Aorta (tissue), 5 donors: ENCODE measurements at regions not wholly inside any gene's neighbourhood (a gene's known extent, or its start where the extent isn't known, plus 50 kb on each side); places are given as distances from the start of the nearest gene placed in this dataset.

Source experiments
- ATAC-seq: fragments of 200-7000 bp; cut with Tn5 transposase; one replicate; pipeline ENCODE4 v1.9.1; 2022; ENCODE audit warnings: moderate library complexity; ENCODE audit not compliant: low FRiP score
- DNase-seq, 2 donors: peaks; one replicate each; pipeline ENCODE4 v3.0.0-alpha.2; 2020
- H3K27ac ChIP-seq, 2 donors: one replicate each; pipeline ENCODE4 v1.5.1; 2013; ENCODE audit warnings: low read length in 2 of 2, mild to moderate bottlenecking in 2 of 2, moderate library complexity in 2 of 2, control low read depth in 1 of 2, inconsistent platforms in 1 of 2, low read depth in 1 of 2
- H3K27me3 ChIP-seq, 2 donors: one replicate each; pipeline ENCODE4 v1.6.1; 2013; ENCODE audit warnings: control low read depth in 1 of 2, low read length in 1 of 2, mild to moderate bottlenecking in 1 of 2, moderate library complexity in 1 of 2; ENCODE audit not compliant: insufficient read depth in 2 of 2, control insufficient read depth in 1 of 2
- H3K36me3 ChIP-seq, 2 donors: one replicate each; pipeline ENCODE4 v1.6.1; 2013; ENCODE audit warnings: control low read depth in 1 of 2, low read length in 1 of 2, mild to moderate bottlenecking in 1 of 2; ENCODE audit not compliant: insufficient read depth in 2 of 2, control insufficient read depth in 1 of 2
- H3K4me1 ChIP-seq, 2 donors: one replicate each; pipeline ENCODE4 v1.6.1; 2013; ENCODE audit warnings: low read length in 2 of 2, control low read depth in 1 of 2, mild to moderate bottlenecking in 1 of 2, moderate library complexity in 1 of 2; ENCODE audit not compliant: insufficient read depth in 2 of 2, control insufficient read depth in 1 of 2
- H3K4me3 ChIP-seq, 2 donors: one replicate each; pipeline ENCODE4 v1.5.1; 2013; ENCODE audit warnings: low read length in 2 of 2, control low read depth in 1 of 2, mild to moderate bottlenecking in 1 of 2
- H3K9me3 ChIP-seq: one replicate; pipeline ENCODE4 v1.6.1; 2013; ENCODE audit warnings: mild to moderate bottlenecking, low read length; ENCODE audit not compliant: control insufficient read depth
- WGBS, 2 donors: extraction: QIAGEN DNeasy Blood & Tissue Kit; methylation state at CpG; one replicate each; pipeline ENCODE4 v1.1.7; 2013; 5-methylcytosine and 5-hydroxymethylcytosine counted together
- intact Hi-C, 2 donors: fragments of 100-400 bp; cut with DNase I; formaldehyde crosslinking; loops; one replicate each; pipeline versions ENCODE4 v1.14.2 to v1.15.0; 2022
- donor health status: healthy with polysubstance abuse.
- donor health status: Bipolar disorder and iron deficiency.
- donor health status: DM: no; HTN: no; CAD: no.
- donor health status: DM: no; HTN: no; CAD: no.
- donor health status: DM: yes; HTN: yes; CAD: no.

DNA sequence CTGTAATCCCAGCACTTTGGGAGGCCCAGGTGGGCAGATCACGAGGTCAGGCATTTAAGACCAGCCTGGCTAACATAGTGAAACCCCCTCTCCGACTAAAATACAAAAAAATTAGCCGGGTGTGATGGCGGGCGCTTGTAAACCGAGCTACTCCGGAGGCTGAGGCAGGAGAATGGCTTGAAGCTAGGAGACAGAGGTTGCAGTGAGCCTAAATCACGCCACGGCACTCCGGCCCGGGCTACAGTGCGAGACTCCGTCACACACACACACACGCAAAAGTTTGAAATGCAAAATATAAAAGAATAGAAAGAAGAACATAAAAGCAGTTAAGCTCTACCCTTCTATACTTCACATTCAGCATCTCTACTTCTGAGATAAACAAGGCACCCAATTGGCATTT is 1165.9 kb upstream of the CNTN5 start:
- no peak overlapping the region for H3K27ac ChIP-seq
- peaks cover 0 to 2% of the 10 kb centered on the region in 2 donors for H3K27me3 ChIP-seq
- no peak for ATAC-seq
- intact Hi-C loops: no loop called here
- H3K4me3 ChIP-seq: no peak overlapping the region
- no peak for DNase-seq
- no peaks in the 10 kb centered on the region for H3K36me3 ChIP-seq
- H3K9me3 ChIP-seq: no peaks in the 10 kb centered on the region
- WGBS, 2 donors: 89 to 92% methylated on average over 14 of the region's 14 CpGs
- H3K4me1 ChIP-seq: no peaks in the 10 kb centered on the region

DNA sequence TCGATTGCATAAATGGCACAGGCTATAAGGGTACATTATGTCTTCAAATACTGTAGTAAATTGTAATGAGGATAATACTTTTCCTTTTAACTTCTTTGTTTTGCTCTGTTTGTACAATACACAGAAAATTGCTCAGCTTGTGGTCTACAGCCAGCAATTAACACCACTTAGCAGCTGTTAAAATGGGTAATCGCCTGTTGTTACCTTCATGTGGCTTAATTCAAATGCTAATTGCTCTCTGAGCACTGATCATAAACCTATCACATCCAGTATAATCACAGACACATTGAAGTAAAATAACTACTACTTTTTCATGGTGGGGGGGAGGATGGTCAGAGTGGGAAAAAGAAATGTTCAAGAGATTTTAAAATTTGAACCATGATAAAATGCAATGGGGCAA is 1164.1 kb upstream of the CNTN5 start:
- Histone ChIP-seq H3K4me3 (no peak overlapping the region), H3K27ac (no peak overlapping the region), H3K9me3 (no peaks in the 10 kb centered on the region), H3K27me3 (peaks cover 0 to 2% of the 10 kb centered on the region in 2 donors), H3K36me3 (no peaks in the 10 kb centered on the region), H3K4me1 (no peaks in the 10 kb centered on the region)
- DNase-seq (no peak), ATAC-seq (no peak)
- intact Hi-C loops: no loop called here
- 50 to 52% methylated on average over 2 of the region's 2 CpGs for WGBS, 2 donors

DNA sequence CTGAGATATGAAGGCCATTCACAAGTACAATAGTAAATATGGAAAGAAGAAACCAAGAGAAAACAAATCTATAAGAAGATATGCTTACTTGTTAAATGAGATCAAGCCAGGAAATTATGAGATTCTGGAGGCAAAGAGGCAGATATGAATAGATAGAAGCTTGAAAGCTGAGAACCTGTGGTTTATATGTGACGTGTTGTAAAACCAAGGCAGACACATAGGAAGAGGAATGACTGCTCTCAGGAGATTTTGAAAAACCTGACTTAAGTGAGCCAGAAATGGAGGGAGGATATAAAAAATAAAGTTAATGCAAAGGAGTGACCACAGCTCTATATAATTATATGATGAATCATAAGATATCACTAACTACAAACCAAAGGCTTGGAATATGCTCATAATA is 1160.5 kb upstream of the CNTN5 start:
- ATAC-seq: no peak
- Histone ChIP-seq H3K4me1 (no peaks in the 10 kb centered on the region), H3K36me3 (no peaks in the 10 kb centered on the region), H3K27me3 (no peaks in the 10 kb centered on the region), H3K9me3 (no peaks in the 10 kb centered on the region), H3K27ac (no peak overlapping the region), H3K4me3 (no peak overlapping the region)
- no peak for DNase-seq
- 50 to 68% methylated on average over 1 of the region's 1 CpG for WGBS, 2 donors
- intact Hi-C loops: no loop called here

DNA sequence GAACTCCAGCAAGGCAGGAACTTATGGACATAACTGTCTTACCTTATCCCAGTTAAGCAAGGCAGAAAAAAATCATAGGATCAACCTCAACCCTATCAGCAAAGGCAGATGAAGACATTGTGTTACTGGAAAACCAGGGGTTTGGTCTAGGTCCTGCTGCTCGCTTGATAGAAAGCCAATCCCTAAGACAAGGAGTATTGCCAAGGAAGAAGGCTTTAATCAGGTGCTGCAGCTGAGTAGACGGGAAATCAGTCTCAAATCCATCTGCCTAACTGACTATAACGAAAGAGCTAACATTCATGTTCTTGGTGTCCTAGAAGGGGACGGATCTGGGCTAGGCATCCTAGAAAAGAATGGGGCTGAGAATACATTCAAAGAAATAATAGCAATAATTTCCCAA is 1158.7 kb upstream of the CNTN5 start:
- ATAC-seq: no peak
- no peak for DNase-seq
- 81 to 83% methylated on average over 4 of the region's 4 CpGs for WGBS, 2 donors
- intact Hi-C loops: no loop called here
- no peaks in the 10 kb centered on the region for H3K9me3 ChIP-seq
- no peak overlapping the region for H3K27ac ChIP-seq
- H3K4me3 ChIP-seq: no peak overlapping the region
- H3K4me1 ChIP-seq: no peaks in the 10 kb centered on the region
- no peaks in the 10 kb centered on the region for H3K36me3 ChIP-seq
- H3K27me3 ChIP-seq: no peaks in the 10 kb centered on the region

DNA sequence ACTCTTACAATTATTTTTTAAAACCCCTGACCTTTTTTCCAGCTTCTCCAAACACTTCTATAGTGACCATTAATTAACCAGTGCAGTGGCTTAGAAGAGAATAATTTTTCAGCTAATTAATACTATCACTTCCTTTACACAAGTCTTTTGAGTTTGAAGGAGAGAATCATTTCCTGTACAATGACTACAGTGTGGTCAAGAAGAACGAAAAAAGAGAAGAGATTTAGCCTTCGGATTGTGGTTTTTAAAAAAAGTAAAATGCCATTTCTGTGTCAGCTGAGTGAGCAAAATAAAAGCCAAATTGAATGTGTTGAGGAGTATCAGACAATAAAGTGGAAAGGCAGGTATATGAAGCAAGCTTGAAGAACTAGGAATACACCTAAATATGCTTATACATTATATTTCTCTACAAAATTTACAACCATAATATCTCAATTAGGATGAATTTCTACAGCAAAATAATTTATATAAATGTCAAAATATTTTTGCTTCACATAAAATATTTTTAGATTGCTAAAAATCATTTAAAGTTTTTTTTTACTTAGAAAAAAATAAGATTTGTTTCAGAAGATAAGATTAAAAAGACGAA is 1155.2 kb upstream of the CNTN5 start:
- no peaks in the 10 kb centered on the region for H3K27me3 ChIP-seq
- intact Hi-C loops: no loop called here
- 55 to 58% methylated on average over 3 of the region's 3 CpGs for WGBS, 2 donors
- no peaks in the 10 kb centered on the region for H3K4me1 ChIP-seq
- no peak for DNase-seq
- H3K9me3 ChIP-seq: no peaks in the 10 kb centered on the region
- no peaks in the 10 kb centered on the region for H3K36me3 ChIP-seq
- H3K27ac ChIP-seq: no peak overlapping the region
- ATAC-seq: no peak
- no peak overlapping the region for H3K4me3 ChIP-seq

DNA sequence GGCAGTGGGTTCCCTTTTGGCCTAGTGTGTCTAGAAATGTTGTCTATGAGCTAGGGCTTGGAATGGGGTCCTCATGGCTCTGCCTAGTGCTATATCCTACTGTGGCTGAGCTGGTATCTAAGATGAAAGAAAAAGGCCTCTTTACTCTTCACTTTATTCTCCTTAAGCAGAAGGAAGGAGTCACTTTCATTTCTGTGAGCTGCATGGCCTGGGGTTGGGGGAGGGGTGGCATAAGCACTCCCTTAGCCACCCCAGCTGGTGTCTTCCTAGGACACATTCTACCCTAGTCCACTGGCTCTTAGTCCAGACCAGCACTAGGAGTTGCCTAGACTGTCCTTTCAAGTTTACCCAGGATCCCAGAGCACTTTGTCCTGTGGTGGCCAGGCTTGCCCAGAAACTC is 1148.9 kb upstream of the CNTN5 start:
- Histone ChIP-seq H3K4me1 (no peaks in the 10 kb centered on the region), H3K27ac (no peak overlapping the region), H3K36me3 (no peaks in the 10 kb centered on the region), H3K4me3 (no peak overlapping the region), H3K9me3 (peaks cover 2% of the 10 kb centered on the region), H3K27me3 (no peaks in the 10 kb centered on the region)
- intact Hi-C loops: no loop called here
- ATAC-seq: no peak
- DNase-seq: no peak

DNA sequence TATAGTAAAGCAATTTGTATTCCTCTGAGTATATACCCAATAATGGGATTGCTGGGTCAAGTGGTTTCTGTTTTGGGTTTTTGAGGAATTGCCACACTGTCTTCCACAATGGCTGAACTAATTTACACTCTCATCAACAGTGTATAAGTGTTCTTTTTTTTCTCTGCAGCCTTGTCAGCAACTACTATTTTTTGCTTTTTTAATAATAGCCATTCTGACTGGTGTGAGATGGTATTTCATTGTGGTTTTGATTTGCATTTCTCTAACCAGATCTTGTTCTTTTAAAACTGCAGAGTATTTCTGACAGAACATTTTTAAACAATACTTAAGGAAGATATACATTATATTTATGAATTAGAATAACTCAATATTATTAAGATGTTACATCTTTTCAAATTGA is 1140.5 kb upstream of the CNTN5 start:
- Histone ChIP-seq H3K36me3 (no peaks in the 10 kb centered on the region), H3K27me3 (no peaks in the 10 kb centered on the region), H3K4me1 (no peaks in the 10 kb centered on the region), H3K27ac (no peak overlapping the region), H3K4me3 (no peak overlapping the region), H3K9me3 (no peaks in the 10 kb centered on the region)
- ATAC-seq: no peak
- DNase-seq: no peak
- intact Hi-C loops: no loop called here

DNA sequence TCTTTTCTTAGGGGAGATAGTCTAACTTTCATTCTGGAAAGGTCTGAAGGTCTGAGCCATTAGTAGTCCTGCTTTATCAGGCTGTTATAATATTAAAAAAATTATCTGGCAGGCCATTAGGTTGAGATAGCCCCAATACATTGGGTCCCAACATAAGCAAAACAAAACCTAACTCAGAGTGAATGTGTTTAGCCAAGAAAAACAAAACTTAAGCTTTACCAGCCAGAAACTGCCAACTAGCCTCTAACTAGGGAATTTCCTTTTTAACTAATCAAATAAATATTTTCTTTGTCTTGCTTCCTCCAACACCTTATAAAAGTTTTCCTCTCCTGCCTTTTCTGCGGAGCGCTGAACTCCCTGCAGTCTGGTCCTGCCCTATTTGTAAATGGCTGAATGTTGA is 1137.7 kb upstream of the CNTN5 start:
- no peaks in the 10 kb centered on the region for H3K4me1 ChIP-seq
- DNase-seq: no peak
- no peaks in the 10 kb centered on the region for H3K9me3 ChIP-seq
- no peaks in the 10 kb centered on the region for H3K27me3 ChIP-seq
- intact Hi-C loops: no loop called here
- no peak overlapping the region for H3K4me3 ChIP-seq
- no peaks in the 10 kb centered on the region for H3K36me3 ChIP-seq
- H3K27ac ChIP-seq: no peak overlapping the region
- ATAC-seq: no peak
- WGBS, 2 donors: 4 to 8% methylated on average over 2 of the region's 2 CpGs

DNA sequence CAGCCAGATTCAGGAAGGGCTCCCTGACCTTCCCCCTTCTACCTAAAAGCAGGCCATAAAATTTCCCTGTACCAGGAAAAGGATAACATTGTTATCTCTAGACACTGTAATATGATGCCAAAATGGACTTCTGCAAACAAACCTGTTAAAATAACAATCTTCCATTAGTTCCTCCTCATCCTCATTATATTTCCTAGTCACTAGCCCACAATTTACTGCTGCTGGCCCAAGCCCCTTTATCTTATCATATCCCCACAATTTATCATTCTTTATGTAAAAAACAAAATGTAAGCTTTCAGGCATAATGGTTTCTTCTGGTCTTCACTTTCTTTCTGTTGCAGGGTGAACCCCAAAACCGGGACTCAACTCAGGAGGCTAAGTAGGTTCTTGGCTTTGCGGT is 1132.1 kb upstream of the CNTN5 start:
- no peaks in the 10 kb centered on the region for H3K27me3 ChIP-seq
- H3K27ac ChIP-seq: no peak overlapping the region
- ATAC-seq: no peak
- DNase-seq: no peak
- no peaks in the 10 kb centered on the region for H3K9me3 ChIP-seq
- no peak overlapping the region for H3K4me3 ChIP-seq
- no peaks in the 10 kb centered on the region for H3K36me3 ChIP-seq
- WGBS, 2 donors: 91 to 92% methylated on average over 2 of the region's 2 CpGs
- intact Hi-C loops: no loop called here
- no peaks in the 10 kb centered on the region for H3K4me1 ChIP-seq
